GM23248 (cell line): ENCODE measurements at regions not wholly inside any gene's neighbourhood (a gene's known extent, or its start where the extent isn't known, plus 50 kb on each side); places are given as distances from the start of the nearest gene placed in this dataset.

Experiments used
- EZH2 ChIP-seq: fragments of 200-600 bp; sonication (generic); IDR thresholded peaks from 2 replicates; pipeline ENCODE4 v1.6.1; 2018; ENCODE audit warnings: antibody characterized with exemption, mild to moderate bottlenecking; ENCODE audit not compliant: insufficient read depth, poor library complexity, severe bottlenecking
- EZH2phosphoT487 ChIP-seq: fragments of 200-600 bp; sonication (generic); IDR thresholded peaks from 2 replicates; pipeline ENCODE4 v1.6.1; 2018; ENCODE audit warnings: antibody characterized with exemption, moderate library complexity, mild to moderate bottlenecking, low read depth; ENCODE audit not compliant: insufficient read depth

GRCh38 chr10:37640301-37640700, 217.1 kb downstream of the ZNF248 start:
- TF ChIP-seq EZH2, result no peak
- no peak for TF ChIP-seq EZH2phosphoT487
